K562 (cell line): ENCODE measurements at regions not wholly inside any gene's neighbourhood (a gene's known extent, or its start where the extent isn't known, plus 50 kb on each side); places are given as distances from the start of the nearest gene placed in this dataset.

Experiments used
- CAMTA2 ChIP-seq: fragments of 250-450 bp; sonication (Bioruptor Pico); conservative IDR thresholded peaks from 2 replicates; pipeline ENCODE4 v1.5.1; 2022
- CHD2 ChIP-seq: IDR thresholded peaks from 2 replicates; pipeline ENCODE4 v1.6.1; 2011; ENCODE audit warnings: low read depth, low read length
- CREBBP ChIP-seq: IDR thresholded peaks from one replicate; pipeline ENCODE4 v1.6.1; 2012; ENCODE audit warnings: low read depth, mild to moderate bottlenecking, control low read depth, inconsistent platforms, low read length
- E2F3 ChIP-seq: fragments of 250-450 bp; sonication (Bioruptor Pico); IDR thresholded peaks from 2 replicates; pipeline ENCODE4 v1.4.0; 2020; ENCODE audit warnings: mild to moderate bottlenecking
- E2F8 ChIP-seq: fragments of 450-650 bp; IDR thresholded peaks from 2 replicates; pipeline ENCODE4 v1.7.1; 2018; ENCODE audit warnings: mild to moderate bottlenecking, low read depth; ENCODE audit not compliant: partially characterized antibody
- ESRRB ChIP-seq: fragments of 250-450 bp; sonication (Bioruptor Pico); IDR thresholded peaks from 2 replicates; pipeline ENCODE4 v1.5.0; 2020; ENCODE audit warnings: mild to moderate bottlenecking, moderate library complexity, borderline replicate concordance
- FOXM1 ChIP-seq, 2 experiments: fragments of 450-650 bp in 1 of 2; sonication (generic) in 1 of 2; formaldehyde crosslinking in 1 of 2; IDR thresholded peaks; 2 replicates each; pipeline versions ENCODE4 v1.6.1 to v1.9.0; 2017 to 2022; ENCODE audit warnings: low read depth in 2 of 2, mild to moderate bottlenecking in 2 of 2, missing genetic modification reagents in 1 of 2, moderate library complexity in 1 of 2
- HDAC3 ChIP-seq: fragments of 450-650 bp; IDR thresholded peaks from 2 replicates; pipeline ENCODE4 v1.6.1; 2018; ENCODE audit warnings: borderline replicate concordance, mild to moderate bottlenecking, moderate library complexity; ENCODE audit not compliant: partially characterized antibody
- HNRNPK ChIP-seq: fragments of 200-400 bp; formaldehyde crosslinking; IDR thresholded peaks from one replicate; pipeline ENCODE4 v1.6.1; 2018; ENCODE audit warnings: mild to moderate bottlenecking, low read depth, low read length; ENCODE audit not compliant: poor library complexity, severe bottlenecking
- HNRNPL ChIP-seq: fragments of 200-400 bp; formaldehyde crosslinking; IDR thresholded peaks from 2 replicates; pipeline ENCODE4 v1.6.1; 2017; ENCODE audit warnings: low read depth, mild to moderate bottlenecking, low read length
- ID3 ChIP-seq, 2 experiments: fragments of 250-450 bp in 1 of 2; fragments of 450-650 bp in 1 of 2; sonication (Bioruptor Pico) in 1 of 2; IDR thresholded peaks; 2 replicates each; pipeline versions ENCODE4 v1.6.1 to v1.8.0; 2016 to 2021; ENCODE audit warnings: mild to moderate bottlenecking in 2 of 2, moderate library complexity in 2 of 2, missing compliant biosample characterization in 1 of 2, missing genetic modification characterization in 1 of 2
- LEF1 ChIP-seq: fragments of 450-650 bp; IDR thresholded peaks from 2 replicates; pipeline ENCODE4 v1.6.1; 2016; ENCODE audit warnings: mild to moderate bottlenecking
- MAFG ChIP-seq: fragments of 450-650 bp; conservative IDR thresholded peaks from 2 replicates; pipeline ENCODE4 v1.6.1; 2016; ENCODE audit warnings: missing genetic modification characterization, missing compliant biosample characterization
- MAZ ChIP-seq, 2 experiments: fragments of 450-650 bp in 1 of 2; sonication (generic) in 1 of 2; formaldehyde crosslinking; IDR thresholded peaks in 1 of 2; conservative IDR thresholded peaks in 1 of 2; 2 replicates each; pipeline versions ENCODE4 v1.4.0 to v1.5.0; 2020; ENCODE audit warnings: mild to moderate bottlenecking in 1 of 2, missing genetic modification reagents in 1 of 2
- NR4A1 ChIP-seq, 2 experiments: fragments of 250-450 bp in 1 of 2; fragments of 450-650 bp in 1 of 2; sonication (Bioruptor Pico) in 1 of 2; IDR thresholded peaks; 2 replicates each; pipeline versions ENCODE4 v1.4.0 to v1.6.1; 2016 to 2020; ENCODE audit warnings: mild to moderate bottlenecking in 2 of 2, missing compliant biosample characterization in 1 of 2, missing genetic modification characterization in 1 of 2, moderate library complexity in 1 of 2
- PYGO2 ChIP-seq: fragments of 450-650 bp; IDR thresholded peaks from 2 replicates; pipeline ENCODE4 v1.6.1; 2016; ENCODE audit warnings: mild to moderate bottlenecking, missing genetic modification characterization, moderate library complexity, missing compliant biosample characterization
- RAD21 ChIP-seq, 2 experiments: fragments of 250-450 bp in 1 of 2; fragments of 450-650 bp in 1 of 2; sonication (Bioruptor Pico) in 1 of 2; formaldehyde crosslinking in 1 of 2; IDR thresholded peaks in 1 of 2; conservative IDR thresholded peaks in 1 of 2; 2 replicates each; pipeline versions ENCODE4 v1.4.0 to v1.8.0; 2020 to 2022; ENCODE audit warnings: mild to moderate bottlenecking in 2 of 2, moderate library complexity in 1 of 2
- SREBF1 ChIP-seq: fragments of 150-350 bp; IDR thresholded peaks from 2 replicates; pipeline ENCODE4 v1.6.1; 2014; ENCODE audit warnings: antibody characterized with exemption, low read depth, low read length, borderline replicate concordance
- TCF3 ChIP-seq: sonication (generic); formaldehyde crosslinking; IDR thresholded peaks from 2 replicates; pipeline ENCODE4 v1.4.0; 2020; ENCODE audit warnings: mild to moderate bottlenecking, missing genetic modification reagents
- ZFPM2 ChIP-seq: fragments of 250-450 bp; sonication (Bioruptor Pico); IDR thresholded peaks from 2 replicates; pipeline ENCODE4 v1.5.1; 2022; ENCODE audit warnings: mild to moderate bottlenecking
- ZNF395 ChIP-seq: fragments of 200-800 bp; sonication (Bioruptor generic); IDR thresholded peaks from 2 replicates; pipeline ENCODE4 v1.6.1; 2017; ENCODE audit warnings: missing genetic modification characterization, missing compliant biosample characterization
- ZNF655 ChIP-seq: fragments of 250-450 bp; sonication (Bioruptor Pico); IDR thresholded peaks from 2 replicates; pipeline ENCODE4 v1.5.0; 2021

GRCh38 chr4:81806485-81806884, 334.8 kb upstream of the RASGEF1B start (continued):
- TF ChIP-seq ESRRB (no peak), NR4A1 (CRISPR knock-in tag; IDR thresholded peaks at IDR 0.05) (no peak), NR4A1 (tag; IDR thresholded peaks at IDR 0.05) (0 out of 2 replicates have a peak, but pooled peaks have one; percentile 29), MAFG (tag) (no peak), RAD21 (CRISPR knock-in tag; conservative IDR thresholded peaks at IDR 0.05 in 1 of 2, IDR thresholded peaks at IDR 0.05 in 1 of 2) (no peak), E2F3 (CRISPR knock-in tag) (no peak), PYGO2 (no peak), HNRNPK (no peak), CAMTA2 (CRISPR knock-in tag) (no peak), CREBBP (no peak), MAZ (CRISPR knock-in tag; conservative IDR thresholded peaks at IDR 0.05 in 1 of 2, IDR thresholded peaks at IDR 0.05 in 1 of 2) (0 out of 4 replicates have a peak, but pooled peaks of 1 of the 2 experiments have one; percentile 26), E2F8 (no peak), LEF1 (0 out of 2 replicates have a peak, but pooled peaks have one; percentile 40), HDAC3 (peak; percentile 55), SREBF1 (no peak), CHD2 (no peak), ZNF655 (CRISPR knock-in tag) (no peak), FOXM1 (IDR thresholded peaks at IDR 0.05; ENCODE audit: low read depth) (peak; percentile 84), FOXM1 (CRISPR knock-in tag; IDR thresholded peaks at IDR 0.05; ENCODE audit: low read depth) (no peak), ID3 (CRISPR knock-in tag; IDR thresholded peaks at IDR 0.05) (no peak), ID3 (tag; IDR thresholded peaks at IDR 0.05) (no peak), HNRNPL (no peak), TCF3 (CRISPR knock-in tag) (peak; percentile 95), ZFPM2 (CRISPR knock-in tag) (no peak), ZNF395 (no peak)
